T-helper 2 cell treated with Interferon-gamma antibody and Interleukin-4, amounts not matched to agents 5 μg/mL and 100 μg/mL, for 36 hours (primary cell): ENCODE measurements at regions not wholly inside any gene's neighbourhood (a gene's known extent, or its start where the extent isn't known, plus 50 kb on each side); places are given as distances from the start of the nearest gene placed in this dataset.

Source experiments
- DNase-seq: peaks from one replicate; pipeline ENCODE4 v3.0.0; 2021; ENCODE audit warnings: low spot score
- H3K27ac Mint-ChIP-seq: one replicate; pipeline ENCODE4 v1.8.0; 2021; ENCODE audit warnings: mild to moderate bottlenecking, mixed read lengths
- H3K27me3 Mint-ChIP-seq: one replicate; pipeline ENCODE4 v1.8.0; 2021; ENCODE audit warnings: low read depth, mixed read lengths
- H3K36me3 Mint-ChIP-seq: one replicate; pipeline ENCODE4 v1.8.0; 2021; ENCODE audit warnings: low read depth, mixed read lengths
- H3K4me1 Mint-ChIP-seq: one replicate; pipeline ENCODE4 v1.8.0; 2021; ENCODE audit warnings: low read depth, mixed read lengths
- H3K4me3 Mint-ChIP-seq: one replicate; pipeline ENCODE4 v1.8.0; 2022; ENCODE audit warnings: mild to moderate bottlenecking, moderate library complexity, mixed read lengths
- H3K9me3 Mint-ChIP-seq: one replicate; pipeline ENCODE4 v1.8.0; 2021; ENCODE audit warnings: mixed read lengths

DNA sequence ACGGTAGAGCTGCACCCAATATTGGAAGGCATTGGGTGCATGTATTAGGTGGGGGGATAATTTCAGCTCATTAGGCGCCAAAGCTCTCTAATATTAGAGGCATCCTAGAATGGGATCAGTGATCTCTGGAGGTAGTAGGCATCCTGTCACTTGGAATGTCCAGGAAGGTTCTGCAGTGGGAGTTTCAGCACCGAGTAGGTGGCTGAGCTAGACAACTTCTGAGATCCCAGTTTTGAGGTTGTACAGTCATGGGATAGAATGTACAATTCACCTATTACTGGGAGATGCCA, 210.9 kb downstream of the MYCN start:
- Mint-ChIP-seq H3K36me3 (no peaks in the 10 kb centered on the region), H3K4me3 (no peak overlapping the region), H3K27ac (no peak overlapping the region), H3K9me3 (no peaks in the 10 kb centered on the region), H3K4me1 (no peaks in the 10 kb centered on the region), H3K27me3 (no peaks in the 10 kb centered on the region)
- no peak for DNase-seq

DNA sequence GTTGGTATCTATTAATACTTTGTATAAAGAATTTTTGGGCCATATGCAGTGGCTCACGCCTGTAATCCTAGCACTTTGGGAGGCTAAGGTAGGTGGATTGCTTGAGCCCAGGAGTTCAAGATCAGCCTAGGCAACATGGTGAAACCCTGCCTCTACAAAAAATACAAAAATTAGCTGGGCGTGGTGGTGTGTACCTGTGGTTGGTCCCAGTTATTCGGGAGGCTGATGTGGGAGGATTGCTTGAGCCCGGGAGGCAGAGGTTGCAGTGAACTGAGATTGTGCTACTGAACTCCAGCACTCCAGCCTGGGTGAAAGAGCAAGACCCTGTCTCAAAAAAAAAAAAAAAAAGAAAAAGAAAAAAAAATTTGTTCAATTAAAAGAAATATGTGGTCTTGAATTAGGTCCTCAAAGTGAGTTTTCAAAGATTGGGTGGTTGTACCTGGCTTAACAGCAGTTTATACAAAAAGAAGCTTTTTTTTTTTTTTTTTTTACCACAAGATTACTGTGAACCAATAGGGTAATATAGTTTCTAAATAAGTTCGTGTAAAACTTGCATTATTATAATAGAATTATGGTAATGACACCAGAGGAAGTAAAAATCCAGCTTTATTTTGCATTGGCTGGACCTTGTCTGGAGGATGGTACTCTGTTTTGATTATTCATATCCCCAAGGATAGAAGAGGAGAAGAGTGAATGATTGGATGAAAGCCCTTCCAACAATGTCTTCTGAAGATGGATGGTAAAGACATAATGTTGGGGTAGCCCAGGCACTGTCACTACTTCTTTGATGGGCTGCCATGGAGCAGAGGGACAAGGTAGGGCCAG, 210.3 kb downstream of the MYCN start:
- Mint-ChIP-seq H3K4me1 (no peaks in the 10 kb centered on the region), H3K4me3 (no peak overlapping the region), H3K36me3 (no peaks in the 10 kb centered on the region), H3K27ac (no peak overlapping the region), H3K27me3 (no peaks in the 10 kb centered on the region), H3K9me3 (no peaks in the 10 kb centered on the region)
- DNase-seq = no peak

DNA sequence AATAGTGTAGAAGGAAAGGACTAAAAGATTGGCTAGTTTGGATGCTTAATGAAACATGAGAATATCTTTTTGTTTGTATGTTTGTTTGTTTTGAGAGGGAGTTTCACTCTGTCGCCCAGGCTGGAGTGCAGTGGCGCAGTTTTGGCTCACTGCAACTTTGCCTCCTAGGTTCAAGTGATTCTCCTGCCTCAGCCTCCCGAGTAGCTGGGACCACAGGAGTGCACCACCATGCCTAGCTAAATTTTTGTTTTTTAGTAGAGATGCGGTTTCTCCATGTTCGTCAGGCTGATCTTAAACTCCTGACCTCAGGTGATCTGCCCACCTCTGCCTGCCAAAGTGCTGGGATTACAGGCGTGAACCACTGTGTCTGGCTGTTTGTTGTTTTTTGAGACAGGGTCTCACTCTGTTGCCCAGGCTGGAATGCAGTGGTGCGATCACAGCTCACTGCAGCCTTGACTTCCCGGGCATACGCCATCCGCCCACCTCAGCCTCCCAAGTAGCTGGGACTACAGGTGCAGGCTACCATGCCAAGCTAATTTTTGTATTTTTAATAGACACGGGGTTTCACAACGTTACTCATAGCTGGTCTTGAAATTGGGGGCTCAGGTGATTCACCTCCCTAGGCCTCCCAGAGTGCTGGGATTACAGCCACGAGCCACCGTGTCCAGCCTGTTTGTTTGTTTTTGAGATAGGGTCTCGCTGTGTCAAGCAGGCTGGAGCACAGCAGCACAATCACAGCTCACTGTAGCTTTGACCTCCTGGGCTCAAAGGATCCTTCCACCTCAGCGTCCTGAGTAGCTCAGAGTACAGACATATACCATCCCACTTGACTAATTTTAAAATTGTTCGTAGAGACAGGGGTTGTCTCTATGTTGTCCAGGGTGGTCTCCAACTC, 209.2 kb downstream of the MYCN start:
- Mint-ChIP-seq H3K4me3 (no peak overlapping the region), H3K4me1 (no peaks in the 10 kb centered on the region), H3K27ac (no peak overlapping the region), H3K36me3 (no peaks in the 10 kb centered on the region), H3K9me3 (no peaks in the 10 kb centered on the region), H3K27me3 (no peaks in the 10 kb centered on the region)
- DNase-seq = no peak

DNA sequence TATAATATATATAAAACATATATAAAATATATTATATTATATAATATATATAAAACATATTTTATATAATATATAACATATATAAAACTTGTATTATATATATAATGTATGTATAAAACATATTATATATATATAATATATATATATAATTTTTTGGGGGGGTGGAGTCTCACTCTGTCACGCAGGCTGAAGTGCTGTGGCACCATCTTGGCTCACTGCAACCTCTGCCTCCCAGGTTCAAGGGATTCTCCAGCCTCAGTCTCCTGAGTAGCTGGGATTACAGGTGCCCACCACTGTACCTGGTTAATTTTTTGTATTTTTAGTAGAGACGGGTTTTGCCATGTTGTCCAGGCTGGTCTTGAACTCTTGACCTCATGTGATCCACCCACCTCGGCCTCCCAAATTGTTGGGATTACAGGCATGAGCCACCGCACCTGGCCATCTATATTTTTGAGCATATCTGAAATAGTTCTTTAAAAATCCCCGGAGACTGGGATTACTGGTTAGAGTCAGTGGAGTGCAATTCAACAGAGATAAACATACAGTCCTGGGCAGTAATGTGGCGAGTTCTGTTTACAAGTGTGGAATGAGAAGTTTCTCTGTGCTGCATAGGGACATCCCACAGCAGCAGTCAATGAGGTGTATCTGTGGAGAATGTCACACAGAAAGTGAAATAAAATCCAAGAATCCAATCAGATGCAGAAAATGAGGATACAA, 208.4 kb downstream of the MYCN start:
- Mint-ChIP-seq H3K27me3 (no peaks in the 10 kb centered on the region), H3K9me3 (no peaks in the 10 kb centered on the region), H3K36me3 (no peaks in the 10 kb centered on the region), H3K27ac (no peak overlapping the region), H3K4me1 (no peaks in the 10 kb centered on the region), H3K4me3 (no peak overlapping the region)
- DNase-seq = no peak

DNA sequence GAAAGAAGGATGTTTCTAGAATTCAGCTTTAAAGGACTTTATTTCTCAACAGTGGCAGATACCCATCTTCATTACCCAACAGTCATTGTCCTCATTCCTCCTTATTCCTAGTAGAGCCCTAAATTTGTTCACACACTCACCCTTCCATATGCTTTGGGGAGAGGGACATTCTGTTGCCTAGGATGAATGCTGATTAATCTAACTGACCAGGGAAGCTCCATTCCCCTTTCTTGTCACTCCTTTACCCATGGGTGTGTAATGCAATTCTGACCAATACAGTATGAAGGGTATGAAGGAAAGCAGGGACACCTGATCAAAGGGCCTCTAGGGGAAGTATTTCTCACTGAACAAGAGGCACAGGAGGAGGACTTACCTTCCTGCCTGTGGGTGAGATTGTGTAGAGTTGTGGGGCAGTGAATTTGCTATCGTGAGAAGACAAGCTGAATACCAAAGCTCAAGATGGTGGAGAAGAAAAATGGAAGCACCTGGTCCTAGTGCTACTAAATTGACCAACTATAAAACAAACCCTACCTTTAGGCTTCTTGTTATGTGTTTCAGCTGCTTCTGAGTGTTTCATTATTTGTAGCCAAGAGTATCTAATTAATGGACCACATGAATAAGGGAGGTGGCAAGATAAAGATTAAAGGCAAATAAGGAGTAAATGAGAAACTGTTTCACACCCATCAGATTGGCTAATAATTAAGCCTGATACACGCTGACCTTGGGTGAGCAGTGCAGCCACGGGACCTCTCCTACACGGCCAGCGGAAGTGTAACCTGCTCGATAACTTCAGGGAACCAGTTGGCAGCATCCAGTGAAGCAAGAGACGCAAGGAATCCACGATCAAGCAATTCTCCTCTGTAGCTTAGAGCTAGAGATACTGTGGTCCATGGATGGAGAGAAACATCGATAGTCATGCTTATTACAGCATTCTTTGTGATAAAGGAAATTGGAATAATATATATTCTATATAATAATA, 202.3 kb downstream of the MYCN start:
- no peak overlapping the region for H3K4me3 Mint-ChIP-seq
- peak overlapping the region; percentile 40 for H3K27ac Mint-ChIP-seq
- H3K27me3 Mint-ChIP-seq = no peaks in the 10 kb centered on the region
- DNase-seq = no peak
- no peaks in the 10 kb centered on the region for H3K4me1 Mint-ChIP-seq
- H3K36me3 Mint-ChIP-seq = no peaks in the 10 kb centered on the region
- H3K9me3 Mint-ChIP-seq = no peaks in the 10 kb centered on the region

DNA sequence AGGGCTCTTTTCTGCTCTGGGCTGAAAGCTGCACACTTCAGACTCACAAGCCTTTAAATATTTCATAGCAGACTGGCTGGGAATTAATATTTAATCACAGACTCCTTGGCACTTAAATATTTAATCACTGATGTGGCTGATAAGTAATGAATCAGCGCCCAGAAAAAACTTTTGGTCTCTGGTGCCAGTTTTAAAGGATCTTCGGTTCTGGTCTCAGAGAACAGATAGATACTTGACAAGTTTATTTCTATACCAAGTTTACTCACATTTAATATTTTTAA, 201.2 kb downstream of the MYCN start:
- Mint-ChIP-seq H3K9me3 (no peaks in the 10 kb centered on the region), H3K27me3 (no peaks in the 10 kb centered on the region), H3K27ac (no peak overlapping the region), H3K4me3 (no peak overlapping the region), H3K36me3 (no peaks in the 10 kb centered on the region), H3K4me1 (no peaks in the 10 kb centered on the region)
- no peak for DNase-seq

DNA sequence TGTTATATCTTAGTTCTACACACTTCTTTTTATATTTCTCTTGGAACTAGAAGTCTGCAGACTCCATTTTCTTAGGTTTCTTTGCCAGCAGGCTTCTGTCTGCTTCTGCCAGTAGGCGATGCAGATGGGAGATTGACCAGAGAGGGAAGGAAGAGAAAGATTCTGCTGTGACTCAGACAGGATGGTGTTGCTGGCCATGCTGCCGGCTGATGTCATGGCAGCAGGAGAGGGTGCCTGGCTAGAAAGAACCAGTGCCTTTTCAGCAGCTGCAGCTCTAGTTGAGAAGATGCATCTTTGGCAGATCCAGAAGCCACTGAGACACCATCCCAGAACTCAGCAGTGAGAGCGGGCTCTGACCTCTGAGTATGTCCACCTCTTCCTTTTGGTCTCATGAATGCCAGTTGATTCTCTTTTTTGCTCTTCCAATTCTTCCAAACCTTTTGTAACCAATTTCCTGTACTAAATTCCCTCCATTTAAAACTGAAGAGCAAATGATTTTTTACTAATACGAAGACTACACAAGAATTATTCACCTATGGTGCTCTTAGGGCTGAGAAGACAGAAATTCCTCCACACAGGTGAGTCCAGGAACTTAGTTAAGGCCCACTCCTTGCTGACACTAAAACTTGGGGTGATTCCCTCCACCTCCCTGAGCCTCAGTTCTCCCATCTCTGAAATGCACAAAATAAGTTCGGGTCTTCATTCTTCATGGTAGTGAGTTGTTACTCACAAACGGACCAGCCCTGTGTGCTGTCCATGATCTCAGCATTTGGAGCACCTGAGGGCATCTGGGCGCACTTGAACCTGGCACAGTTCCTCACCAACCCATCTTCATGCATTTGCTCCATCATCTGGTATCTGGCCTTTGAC, 200.7 kb downstream of the MYCN start:
- Mint-ChIP-seq H3K4me3 (no peak overlapping the region), H3K36me3 (no peaks in the 10 kb centered on the region), H3K9me3 (no peaks in the 10 kb centered on the region), H3K4me1 (no peaks in the 10 kb centered on the region), H3K27ac (no peak overlapping the region), H3K27me3 (no peaks in the 10 kb centered on the region)
- no peak for DNase-seq

DNA sequence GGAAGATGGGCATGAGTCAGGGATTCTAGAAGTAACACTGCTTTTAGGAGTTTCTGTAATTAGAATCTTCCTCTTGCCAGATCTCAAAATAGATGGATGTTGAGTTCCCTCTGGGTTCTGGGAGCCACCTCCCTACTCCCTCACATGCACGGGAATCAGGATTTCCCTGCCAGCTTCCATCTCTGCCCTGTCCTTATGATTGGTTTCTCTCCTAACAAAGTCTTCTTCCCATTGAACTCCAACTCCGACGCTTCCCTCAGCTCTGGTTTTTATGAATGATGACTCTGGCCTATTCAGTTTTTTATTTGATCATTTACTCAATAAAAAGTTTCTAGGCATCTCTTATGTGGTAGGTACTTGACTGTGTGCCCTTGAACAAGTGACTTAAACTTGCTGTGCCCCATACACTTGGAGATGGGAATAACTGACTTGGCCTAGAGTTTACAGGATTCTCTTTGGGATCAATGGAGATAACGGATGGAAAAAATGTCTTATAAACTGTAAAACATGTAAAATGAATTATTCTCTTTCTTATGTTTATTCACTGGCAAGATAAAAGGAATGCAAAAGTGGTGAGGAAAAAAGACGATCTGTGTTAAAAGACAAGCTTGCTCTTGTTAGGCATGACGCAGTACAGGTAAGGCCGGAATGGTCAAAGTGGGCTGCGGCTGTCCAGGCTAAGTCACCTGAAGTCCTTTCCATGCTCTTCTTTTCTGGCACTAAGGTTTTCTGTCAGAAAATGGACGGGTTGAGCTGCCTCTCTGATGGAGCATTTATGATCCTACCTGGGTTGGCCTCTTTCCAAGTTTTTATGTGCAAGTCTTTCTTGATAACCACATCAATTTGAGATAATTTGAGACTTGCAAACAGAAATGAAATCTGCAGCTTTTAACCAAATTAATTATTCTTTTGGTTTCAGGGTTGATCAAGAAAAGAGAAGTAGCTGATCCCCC, 199.6 kb downstream of the MYCN start:
- DNase-seq = no peak
- Mint-ChIP-seq H3K27ac (no peak overlapping the region), H3K27me3 (no peaks in the 10 kb centered on the region), H3K4me1 (no peaks in the 10 kb centered on the region), H3K9me3 (no peaks in the 10 kb centered on the region), H3K36me3 (no peaks in the 10 kb centered on the region), H3K4me3 (no peak overlapping the region)

DNA sequence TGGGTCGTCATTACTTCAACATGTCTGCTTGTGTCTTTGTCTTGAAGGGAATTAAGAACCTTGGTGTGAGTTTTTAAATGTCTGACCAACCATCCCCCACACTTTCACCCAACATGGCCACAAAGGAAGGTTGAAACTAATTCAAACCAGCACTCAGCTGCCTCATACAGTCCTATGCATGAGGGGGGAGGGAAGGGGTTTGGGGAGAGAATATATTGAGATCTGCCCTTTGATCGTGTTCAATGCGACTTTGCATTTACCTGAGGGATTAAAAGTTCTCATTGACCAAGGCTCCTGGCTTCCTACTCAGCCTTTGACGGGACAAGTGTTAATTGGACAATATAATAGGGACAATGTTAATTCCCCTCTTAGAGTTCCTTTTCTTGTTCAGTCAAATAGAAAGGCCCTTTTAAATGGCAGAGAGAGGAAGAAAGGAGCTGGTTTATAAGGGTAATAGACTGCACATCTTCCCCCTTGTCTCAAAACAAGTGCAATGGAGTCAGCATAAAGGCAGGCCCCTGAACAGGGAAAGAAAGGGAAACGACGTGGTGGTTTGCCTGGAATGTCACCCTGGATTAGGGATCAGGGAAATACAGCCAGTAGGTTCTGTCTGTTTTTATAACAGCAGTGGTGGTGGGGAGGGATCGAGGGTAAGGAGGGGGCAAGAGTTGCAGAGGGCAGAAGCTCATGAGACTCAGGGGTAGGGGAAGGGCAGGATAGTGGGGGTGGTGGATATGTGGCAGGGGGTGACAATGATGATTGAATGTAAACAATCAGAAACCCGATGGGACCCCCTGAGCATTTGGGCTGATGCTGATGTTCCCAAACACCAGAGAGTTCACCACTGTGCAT, 198.7 kb downstream of the MYCN start:
- H3K4me3 Mint-ChIP-seq = no peak overlapping the region
- H3K9me3 Mint-ChIP-seq = no peaks in the 10 kb centered on the region
- no peaks in the 10 kb centered on the region for H3K4me1 Mint-ChIP-seq
- no peaks in the 10 kb centered on the region for H3K27me3 Mint-ChIP-seq
- DNase-seq = no peak
- no peak overlapping the region for H3K27ac Mint-ChIP-seq
- no peaks in the 10 kb centered on the region for H3K36me3 Mint-ChIP-seq

DNA sequence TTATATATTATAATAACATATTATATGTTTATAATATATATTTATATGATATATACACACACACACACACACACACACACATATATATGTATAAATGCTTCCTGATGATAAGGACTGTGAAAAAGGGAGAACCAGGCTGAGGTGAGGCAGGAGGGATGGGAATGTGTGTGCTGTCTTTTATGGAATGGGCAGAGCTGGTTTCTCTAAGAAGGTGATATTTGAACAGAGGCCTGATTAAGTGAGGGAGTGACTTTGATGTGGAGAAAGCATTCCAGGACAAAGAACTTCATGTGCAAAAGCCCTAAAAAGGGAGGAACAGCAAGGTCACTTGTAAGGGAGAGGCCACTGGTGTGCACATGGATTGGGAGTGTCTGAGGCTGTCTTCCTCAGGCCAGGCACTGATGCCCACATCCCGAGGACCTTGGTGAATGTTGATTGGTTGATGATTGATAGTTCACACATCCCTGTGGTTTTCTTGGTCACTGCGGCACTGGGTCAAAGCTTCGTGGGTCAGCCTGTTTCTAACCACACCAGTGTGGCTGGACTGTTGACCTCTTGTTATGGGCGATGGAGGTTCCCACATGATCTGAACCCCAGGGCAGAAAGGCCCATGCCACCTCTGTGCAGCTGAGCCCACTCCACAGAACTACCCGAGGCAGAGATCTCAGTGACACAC, 196.9 kb downstream of the MYCN start:
- no peak overlapping the region for H3K27ac Mint-ChIP-seq
- H3K27me3 Mint-ChIP-seq = no peaks in the 10 kb centered on the region
- no peaks in the 10 kb centered on the region for H3K36me3 Mint-ChIP-seq
- no peaks in the 10 kb centered on the region for H3K4me1 Mint-ChIP-seq
- no peak overlapping the region for H3K4me3 Mint-ChIP-seq
- no peak for DNase-seq
- no peaks in the 10 kb centered on the region for H3K9me3 Mint-ChIP-seq

DNA sequence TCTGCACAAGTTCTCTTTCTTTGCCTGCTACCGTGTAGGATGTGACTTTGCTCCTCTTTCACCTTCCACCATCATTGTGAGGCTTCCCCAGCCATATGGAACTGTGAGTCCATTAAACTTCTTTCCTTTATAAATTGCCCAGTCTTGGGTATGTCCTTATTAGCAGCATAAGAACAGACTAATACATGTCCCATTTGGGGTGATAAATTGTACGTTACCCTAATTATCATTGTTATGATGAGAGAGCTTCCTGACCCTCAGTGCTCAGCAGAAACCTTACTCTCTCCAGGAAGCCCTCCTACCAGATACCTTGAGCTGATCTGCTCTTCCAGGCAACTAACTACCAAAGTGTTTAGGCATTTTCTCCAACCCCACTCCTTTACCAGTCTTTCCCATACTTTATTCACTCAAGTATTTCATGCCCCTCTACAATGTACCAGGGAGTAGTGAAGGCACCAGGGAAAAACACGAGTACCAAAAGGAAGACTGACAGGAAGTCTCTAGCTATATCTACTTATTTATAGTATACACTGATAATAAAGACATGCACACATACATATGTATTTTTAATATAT, 196.2 kb downstream of the MYCN start:
- Mint-ChIP-seq H3K4me1 (no peaks in the 10 kb centered on the region), H3K36me3 (no peaks in the 10 kb centered on the region), H3K27ac (no peak overlapping the region), H3K4me3 (no peak overlapping the region), H3K27me3 (no peaks in the 10 kb centered on the region), H3K9me3 (no peaks in the 10 kb centered on the region)
- no peak for DNase-seq
